ENCODE measurements at regions not wholly inside any gene's neighbourhood (a gene's known extent, or its start where the extent isn't known, plus 50 kb on each side); places are given as distances from the start of the nearest gene placed in this dataset.
"Not testable (repeated sequence)": the region's sequence is repeated elsewhere in the genome, so short reads cannot be mapped to it uniquely, and the experiment has no call there.

DNA sequence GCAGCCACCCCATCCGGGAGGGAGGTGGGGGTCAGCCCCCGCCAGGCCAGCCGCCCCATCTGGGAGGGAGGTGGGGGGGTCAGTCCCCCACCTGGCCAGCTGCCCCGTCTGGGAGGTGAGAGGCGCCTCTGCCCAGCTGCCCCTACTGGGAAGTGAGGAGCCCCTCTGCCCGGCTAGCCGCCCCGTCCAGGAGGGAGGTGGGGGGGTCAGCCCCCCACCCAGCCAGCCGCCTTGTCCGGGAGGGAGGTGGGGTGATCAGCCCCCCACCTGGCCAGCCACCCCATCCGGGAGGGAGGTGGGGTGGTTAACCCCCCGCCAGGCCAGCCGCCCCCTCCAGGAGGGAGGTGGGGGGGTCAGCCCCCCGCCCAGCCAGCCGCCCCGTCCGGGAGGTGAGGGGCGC lies 852.4 kb upstream of the DEFB115 start:
- TF ChIP-seq, protein P1, sequence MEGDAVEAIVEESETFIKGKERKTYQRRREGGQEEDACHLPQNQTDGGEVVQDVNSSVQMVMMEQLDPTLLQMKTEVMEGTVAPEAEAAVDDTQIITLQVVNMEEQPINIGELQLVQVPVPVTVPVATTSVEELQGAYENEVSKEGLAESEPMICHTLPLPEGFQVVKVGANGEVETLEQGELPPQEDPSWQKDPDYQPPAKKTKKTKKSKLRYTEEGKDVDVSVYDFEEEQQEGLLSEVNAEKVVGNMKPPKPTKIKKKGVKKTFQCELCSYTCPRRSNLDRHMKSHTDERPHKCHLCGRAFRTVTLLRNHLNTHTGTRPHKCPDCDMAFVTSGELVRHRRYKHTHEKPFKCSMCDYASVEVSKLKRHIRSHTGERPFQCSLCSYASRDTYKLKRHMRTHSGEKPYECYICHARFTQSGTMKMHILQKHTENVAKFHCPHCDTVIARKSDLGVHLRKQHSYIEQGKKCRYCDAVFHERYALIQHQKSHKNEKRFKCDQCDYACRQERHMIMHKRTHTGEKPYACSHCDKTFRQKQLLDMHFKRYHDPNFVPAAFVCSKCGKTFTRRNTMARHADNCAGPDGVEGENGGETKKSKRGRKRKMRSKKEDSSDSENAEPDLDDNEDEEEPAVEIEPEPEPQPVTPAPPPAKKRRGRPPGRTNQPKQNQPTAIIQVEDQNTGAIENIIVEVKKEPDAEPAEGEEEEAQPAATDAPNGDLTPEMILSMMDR (IDR thresholded peaks at IDR 0.05; ENCODE audit: insufficient read depth, low read depth, low read length), result not testable (repeated sequence)
- TF ChIP-seq EZH2 (IDR thresholded peaks at IDR 0.05; ENCODE audit: insufficient read depth, low read length), result not testable (repeated sequence)
